ENCODE measurements at regions not wholly inside any gene's neighbourhood (a gene's known extent, or its start where the extent isn't known, plus 50 kb on each side); places are given as distances from the start of the nearest gene placed in this dataset.

DNA sequence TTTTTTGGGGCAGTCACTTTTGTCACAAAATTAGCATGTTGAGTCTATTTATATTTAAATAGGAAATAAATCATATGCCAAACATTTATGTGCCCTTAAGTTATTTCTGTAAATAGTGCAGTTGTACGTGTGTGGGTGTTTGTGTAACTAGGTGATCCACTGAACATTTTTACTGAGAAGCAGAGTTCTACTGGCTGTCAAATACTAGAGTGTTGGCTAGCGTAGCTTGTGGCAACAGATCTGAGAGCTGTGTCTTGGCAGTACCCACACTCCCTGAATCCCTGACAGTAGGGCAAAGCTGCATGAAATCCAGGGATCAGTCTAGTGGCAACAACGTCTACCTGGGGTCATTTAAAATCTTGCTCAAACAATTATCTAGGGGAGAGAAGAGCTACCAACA is 273.1 kb upstream of the SLC8A1 start:
- H3K27ac ChIP-seq (ENCODE audit: low read length), result no peak overlapping the region
- no peaks in the 10 kb centered on the region for H3K27me3 ChIP-seq (ENCODE audit: control insufficient read depth, insufficient read depth, low read length)
- WGBS (ENCODE audit: insufficient coverage, low lambda C conversion rate), result 55% methylated on average over 2 of the region's 3 CpGs
- no peaks in the 10 kb centered on the region for H3K4me1 ChIP-seq (ENCODE audit: control insufficient read depth, insufficient read depth, low read length)
- no peak overlapping the region for H3K4me3 ChIP-seq (ENCODE audit: low read length)
- DNase-seq, result no peak
- H3K36me3 ChIP-seq (ENCODE audit: control insufficient read depth, insufficient read depth, low read length), result no peaks in the 10 kb centered on the region
- no peaks in the 10 kb centered on the region for H3K9me3 ChIP-seq (ENCODE audit: control insufficient read depth, low read depth, low read length)

DNA sequence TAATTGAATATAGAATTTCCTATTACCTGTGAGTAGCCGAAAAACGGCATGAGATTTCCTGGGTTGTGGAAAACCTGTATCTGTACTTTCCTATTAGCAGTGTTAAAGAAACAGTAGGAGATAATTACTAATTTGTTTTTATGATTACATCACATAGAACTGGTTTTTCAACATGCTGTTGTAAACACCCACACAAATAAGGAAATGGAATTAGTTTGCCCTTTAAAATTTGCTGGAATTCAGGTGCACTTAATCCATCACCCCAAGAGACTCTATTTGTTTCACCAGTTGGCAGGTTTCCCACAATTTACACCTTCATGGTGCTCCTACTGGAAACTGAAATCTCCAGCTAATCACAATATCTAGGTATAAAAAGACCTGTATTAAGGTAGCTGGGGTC is 274.1 kb upstream of the SLC8A1 start:
- no peak overlapping the region for H3K4me3 ChIP-seq (ENCODE audit: low read length)
- no peaks in the 10 kb centered on the region for H3K36me3 ChIP-seq (ENCODE audit: control insufficient read depth, insufficient read depth, low read length)
- H3K9me3 ChIP-seq (ENCODE audit: control insufficient read depth, low read depth, low read length), result no peaks in the 10 kb centered on the region
- H3K4me1 ChIP-seq (ENCODE audit: control insufficient read depth, insufficient read depth, low read length), result no peaks in the 10 kb centered on the region
- no peaks in the 10 kb centered on the region for H3K27me3 ChIP-seq (ENCODE audit: control insufficient read depth, insufficient read depth, low read length)
- DNase-seq, result no peak
- no peak overlapping the region for H3K27ac ChIP-seq (ENCODE audit: low read length)
- no CpG with 5 or more reads among the region's 2 CpGs for WGBS (ENCODE audit: insufficient coverage, low lambda C conversion rate)

DNA sequence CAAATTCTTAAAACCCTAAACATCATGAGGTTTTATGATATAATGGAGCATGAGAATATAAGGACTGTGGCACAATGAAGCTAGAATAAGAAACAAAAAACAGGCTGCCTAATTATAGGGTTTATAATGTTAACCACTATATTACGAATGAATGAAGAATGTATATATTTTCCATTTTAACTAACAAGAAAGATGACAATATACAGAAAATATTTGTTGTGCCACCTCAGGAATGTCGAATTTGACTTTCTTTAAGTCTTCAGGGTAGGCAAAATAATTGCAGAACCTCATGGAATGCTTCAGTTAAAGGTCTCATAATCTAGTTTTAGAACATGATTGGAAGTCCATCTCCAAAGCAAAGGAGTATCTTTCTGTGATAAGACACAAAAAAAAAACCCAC is 282.9 kb upstream of the SLC8A1 start:
- no CpG with 5 or more reads among the region's 2 CpGs for WGBS (ENCODE audit: insufficient coverage, low lambda C conversion rate)
- Histone ChIP-seq H3K36me3 (ENCODE audit: control insufficient read depth, insufficient read depth, low read length) (no peaks in the 10 kb centered on the region), H3K27ac (ENCODE audit: low read length) (no peak overlapping the region), H3K27me3 (ENCODE audit: control insufficient read depth, insufficient read depth, low read length) (no peaks in the 10 kb centered on the region), H3K9me3 (ENCODE audit: control insufficient read depth, low read depth, low read length) (no peaks in the 10 kb centered on the region), H3K4me1 (ENCODE audit: control insufficient read depth, insufficient read depth, low read length) (no peaks in the 10 kb centered on the region), H3K4me3 (ENCODE audit: low read length) (no peak overlapping the region)
- no peak for DNase-seq

DNA sequence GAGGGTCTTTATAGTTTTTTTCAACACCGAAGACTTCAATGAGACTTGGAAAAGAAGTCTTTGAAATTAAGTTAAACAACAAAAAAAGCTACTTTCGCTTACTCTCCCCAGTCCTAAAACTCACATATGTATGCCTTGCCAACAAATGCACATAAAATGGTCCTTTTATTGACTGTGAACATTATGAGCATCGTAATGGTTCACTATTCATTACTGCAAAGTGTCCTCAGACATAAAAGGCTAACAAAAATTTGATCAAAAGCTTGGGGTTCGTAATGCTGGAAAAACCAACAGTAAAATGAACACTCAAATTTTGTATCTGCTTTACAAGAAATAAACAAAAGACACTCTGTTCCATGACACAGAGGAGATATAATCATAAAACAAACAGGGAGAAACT is 285.3 kb upstream of the SLC8A1 start:
- DNase-seq, result no peak
- H3K27ac ChIP-seq (ENCODE audit: low read length), result no peak overlapping the region
- 100% methylated on average over 2 of the region's 4 CpGs for WGBS (ENCODE audit: insufficient coverage, low lambda C conversion rate)
- no peaks in the 10 kb centered on the region for H3K9me3 ChIP-seq (ENCODE audit: control insufficient read depth, low read depth, low read length)
- no peaks in the 10 kb centered on the region for H3K4me1 ChIP-seq (ENCODE audit: control insufficient read depth, insufficient read depth, low read length)
- no peak overlapping the region for H3K4me3 ChIP-seq (ENCODE audit: low read length)
- H3K27me3 ChIP-seq (ENCODE audit: control insufficient read depth, insufficient read depth, low read length), result no peaks in the 10 kb centered on the region
- no peaks in the 10 kb centered on the region for H3K36me3 ChIP-seq (ENCODE audit: control insufficient read depth, insufficient read depth, low read length)

DNA sequence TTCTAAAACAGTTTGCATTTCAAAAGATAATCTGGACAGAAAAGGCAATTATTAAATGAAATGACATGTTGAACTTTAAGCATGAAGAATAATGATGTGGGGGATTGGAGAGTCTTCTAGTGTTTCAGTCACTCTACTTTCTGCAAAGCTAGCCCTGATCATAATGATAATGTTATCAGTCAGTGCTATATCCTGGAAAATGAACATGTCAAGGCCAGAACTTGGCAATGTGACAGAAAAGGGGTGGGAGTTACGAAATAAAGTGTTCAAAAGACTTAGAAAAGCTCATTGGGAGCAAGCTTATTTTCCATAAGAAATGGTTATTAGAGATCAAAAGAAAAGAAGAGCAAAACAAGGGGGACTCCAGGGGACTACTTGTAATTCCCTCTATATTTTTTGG is 288.5 kb upstream of the SLC8A1 start:
- H3K27me3 ChIP-seq (ENCODE audit: control insufficient read depth, insufficient read depth, low read length), result no peaks in the 10 kb centered on the region
- no peaks in the 10 kb centered on the region for H3K36me3 ChIP-seq (ENCODE audit: control insufficient read depth, insufficient read depth, low read length)
- 100% methylated on average over 1 of the region's 1 CpG for WGBS (ENCODE audit: insufficient coverage, low lambda C conversion rate)
- H3K9me3 ChIP-seq (ENCODE audit: control insufficient read depth, low read depth, low read length), result no peaks in the 10 kb centered on the region
- no peak overlapping the region for H3K4me3 ChIP-seq (ENCODE audit: low read length)
- no peak for DNase-seq
- H3K4me1 ChIP-seq (ENCODE audit: control insufficient read depth, insufficient read depth, low read length), result no peaks in the 10 kb centered on the region
- no peak overlapping the region for H3K27ac ChIP-seq (ENCODE audit: low read length)

DNA sequence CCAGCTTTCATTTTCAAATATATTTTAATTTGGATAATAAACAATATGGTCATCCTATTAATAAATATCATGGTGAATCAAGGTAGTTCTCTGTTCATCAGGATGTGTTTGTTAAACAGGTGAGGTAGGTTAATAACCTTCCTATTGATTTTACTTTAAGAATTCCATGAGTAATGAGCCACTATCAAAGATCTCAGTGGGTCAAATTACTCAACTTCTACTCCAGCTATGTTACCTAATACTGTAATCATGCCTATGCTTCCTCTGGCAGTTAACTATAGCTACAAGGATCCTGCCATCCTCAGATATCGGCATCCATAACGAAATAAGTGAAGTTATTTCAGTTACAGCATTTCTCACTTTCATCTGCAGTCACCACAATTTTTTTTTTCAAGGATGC is 289.6 kb upstream of the SLC8A1 start:
- whole genome bisulfite sequencing (ENCODE audit: insufficient coverage, low lambda C conversion rate), result no CpG with 5 or more reads among the region's 2 CpGs

DNA sequence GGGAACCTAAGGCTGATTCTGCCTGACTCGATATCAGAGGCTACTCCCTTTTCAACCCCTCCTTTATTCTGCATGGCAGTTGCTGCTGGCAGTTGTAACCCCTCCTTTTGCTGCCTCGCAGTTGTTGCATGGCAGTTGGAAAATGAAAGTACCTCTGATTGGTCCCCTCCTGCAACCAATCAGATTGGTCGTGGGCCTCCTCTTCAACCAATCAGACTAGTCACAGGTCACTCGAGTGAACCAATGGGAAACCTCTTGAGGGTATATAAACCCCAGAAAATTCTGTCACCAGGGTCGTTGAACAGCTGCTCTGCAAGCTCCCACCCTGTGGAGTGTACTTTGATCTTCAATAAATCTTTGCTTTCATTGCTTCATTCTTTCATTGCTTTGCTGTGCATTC is 294.3 kb upstream of the SLC8A1 start:
- WGBS (ENCODE audit: insufficient coverage, low lambda C conversion rate), result 50% methylated on average over 2 of the region's 5 CpGs
- no peaks in the 10 kb centered on the region for H3K4me1 ChIP-seq (ENCODE audit: control insufficient read depth, insufficient read depth, low read length)
- H3K27ac ChIP-seq (ENCODE audit: low read length), result no peak overlapping the region
- no peak for DNase-seq
- H3K9me3 ChIP-seq (ENCODE audit: control insufficient read depth, low read depth, low read length), result no peaks in the 10 kb centered on the region
- H3K27me3 ChIP-seq (ENCODE audit: control insufficient read depth, insufficient read depth, low read length), result no peaks in the 10 kb centered on the region
- no peaks in the 10 kb centered on the region for H3K36me3 ChIP-seq (ENCODE audit: control insufficient read depth, insufficient read depth, low read length)
- no peak overlapping the region for H3K4me3 ChIP-seq (ENCODE audit: low read length)

More for the DNA sequence above, 289.6 kb upstream of the SLC8A1 start:
- Histone ChIP-seq H3K27me3 (ENCODE audit: control insufficient read depth, insufficient read depth, low read length) (no peaks in the 10 kb centered on the region), H3K36me3 (ENCODE audit: control insufficient read depth, insufficient read depth, low read length) (no peaks in the 10 kb centered on the region), H3K4me1 (ENCODE audit: control insufficient read depth, insufficient read depth, low read length) (no peaks in the 10 kb centered on the region), H3K9me3 (ENCODE audit: control insufficient read depth, low read depth, low read length) (no peaks in the 10 kb centered on the region), H3K27ac (ENCODE audit: low read length) (no peak overlapping the region), H3K4me3 (ENCODE audit: low read length) (no peak overlapping the region)
- DNase-seq, result no peak

DNA sequence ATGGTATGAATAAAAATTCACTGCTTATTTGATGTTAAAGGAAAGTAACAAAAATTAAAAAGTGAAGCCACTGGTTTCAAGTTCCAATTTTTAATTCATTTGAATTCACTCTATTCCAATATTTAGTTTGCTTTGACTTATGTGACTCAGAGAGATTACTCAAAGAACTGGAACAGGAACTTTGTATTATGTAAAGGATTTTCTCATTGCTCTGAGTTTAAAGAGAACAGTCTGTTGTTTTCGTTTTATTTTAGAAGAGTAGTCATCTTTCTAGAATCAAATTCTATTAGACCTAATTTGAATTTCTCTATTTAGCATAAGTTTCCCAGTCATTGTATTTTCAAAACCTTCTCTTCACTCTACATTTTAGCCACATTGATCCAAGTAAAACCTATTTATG is 300.1 kb upstream of the SLC8A1 start:
- Histone ChIP-seq H3K9me3 (ENCODE audit: control insufficient read depth, low read depth, low read length) (no peaks in the 10 kb centered on the region), H3K4me3 (ENCODE audit: low read length) (no peak overlapping the region), H3K4me1 (ENCODE audit: control insufficient read depth, insufficient read depth, low read length) (no peaks in the 10 kb centered on the region), H3K27ac (ENCODE audit: low read length) (no peak overlapping the region), H3K27me3 (ENCODE audit: control insufficient read depth, insufficient read depth, low read length) (no peaks in the 10 kb centered on the region), H3K36me3 (ENCODE audit: control insufficient read depth, insufficient read depth, low read length) (no peaks in the 10 kb centered on the region)
- WGBS (ENCODE audit: insufficient coverage, low lambda C conversion rate), result 100% methylated on average over 1 of the region's 1 CpG
- no peak for DNase-seq

DNA sequence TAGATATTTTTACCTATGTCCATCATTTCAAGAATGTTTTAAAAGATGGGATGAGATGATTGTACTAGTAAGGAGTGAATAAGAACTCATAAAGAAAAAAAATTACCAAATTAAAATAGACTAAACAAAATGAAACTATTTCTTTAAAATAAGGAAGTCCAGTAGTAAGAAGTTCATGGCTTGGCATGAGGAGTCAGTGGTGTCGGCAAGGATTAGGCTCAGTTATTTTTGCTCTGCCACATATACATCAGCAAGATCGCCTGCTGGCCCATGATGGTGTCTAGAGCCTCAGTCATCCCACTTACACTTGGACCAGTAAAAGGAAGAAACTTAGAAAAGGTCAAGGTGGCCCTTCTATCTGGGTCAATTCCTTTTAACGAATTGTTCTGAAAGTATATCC is 300.9 kb upstream of the SLC8A1 start:
- no peaks in the 10 kb centered on the region for H3K36me3 ChIP-seq (ENCODE audit: control insufficient read depth, insufficient read depth, low read length)
- 83% methylated on average over 1 of the region's 3 CpGs for WGBS (ENCODE audit: insufficient coverage, low lambda C conversion rate)
- H3K27ac ChIP-seq (ENCODE audit: low read length), result no peak overlapping the region
- no peaks in the 10 kb centered on the region for H3K9me3 ChIP-seq (ENCODE audit: control insufficient read depth, low read depth, low read length)
- no peaks in the 10 kb centered on the region for H3K27me3 ChIP-seq (ENCODE audit: control insufficient read depth, insufficient read depth, low read length)
- no peak overlapping the region for H3K4me3 ChIP-seq (ENCODE audit: low read length)
- no peaks in the 10 kb centered on the region for H3K4me1 ChIP-seq (ENCODE audit: control insufficient read depth, insufficient read depth, low read length)
- DNase-seq, result no peak

DNA sequence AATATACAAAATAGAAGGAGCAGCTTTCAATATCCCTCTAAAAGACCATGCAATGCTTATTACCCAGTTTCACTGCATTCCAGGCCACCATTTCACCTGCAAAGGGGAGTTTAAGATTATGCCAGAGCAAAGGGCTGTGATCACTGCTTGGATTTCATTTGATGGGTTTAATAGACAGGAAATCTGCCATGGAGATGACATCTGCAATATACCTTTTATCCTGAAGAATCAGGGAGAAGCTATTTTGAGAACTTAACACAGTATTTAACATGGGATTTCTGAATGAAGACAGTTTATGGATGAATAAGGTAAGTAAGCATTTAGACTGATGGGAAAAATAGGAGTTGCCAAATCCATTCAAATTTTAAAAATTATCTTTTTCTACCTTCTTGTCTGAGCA is 303.0 kb upstream of the SLC8A1 start:
- H3K27me3 ChIP-seq (ENCODE audit: control insufficient read depth, insufficient read depth, low read length), result no peaks in the 10 kb centered on the region
- H3K9me3 ChIP-seq (ENCODE audit: control insufficient read depth, low read depth, low read length), result no peaks in the 10 kb centered on the region
- no peak overlapping the region for H3K27ac ChIP-seq (ENCODE audit: low read length)
- DNase-seq, result no peak
- no peaks in the 10 kb centered on the region for H3K36me3 ChIP-seq (ENCODE audit: control insufficient read depth, insufficient read depth, low read length)
- no peak overlapping the region for H3K4me3 ChIP-seq (ENCODE audit: low read length)
- H3K4me1 ChIP-seq (ENCODE audit: control insufficient read depth, insufficient read depth, low read length), result no peaks in the 10 kb centered on the region

DNA sequence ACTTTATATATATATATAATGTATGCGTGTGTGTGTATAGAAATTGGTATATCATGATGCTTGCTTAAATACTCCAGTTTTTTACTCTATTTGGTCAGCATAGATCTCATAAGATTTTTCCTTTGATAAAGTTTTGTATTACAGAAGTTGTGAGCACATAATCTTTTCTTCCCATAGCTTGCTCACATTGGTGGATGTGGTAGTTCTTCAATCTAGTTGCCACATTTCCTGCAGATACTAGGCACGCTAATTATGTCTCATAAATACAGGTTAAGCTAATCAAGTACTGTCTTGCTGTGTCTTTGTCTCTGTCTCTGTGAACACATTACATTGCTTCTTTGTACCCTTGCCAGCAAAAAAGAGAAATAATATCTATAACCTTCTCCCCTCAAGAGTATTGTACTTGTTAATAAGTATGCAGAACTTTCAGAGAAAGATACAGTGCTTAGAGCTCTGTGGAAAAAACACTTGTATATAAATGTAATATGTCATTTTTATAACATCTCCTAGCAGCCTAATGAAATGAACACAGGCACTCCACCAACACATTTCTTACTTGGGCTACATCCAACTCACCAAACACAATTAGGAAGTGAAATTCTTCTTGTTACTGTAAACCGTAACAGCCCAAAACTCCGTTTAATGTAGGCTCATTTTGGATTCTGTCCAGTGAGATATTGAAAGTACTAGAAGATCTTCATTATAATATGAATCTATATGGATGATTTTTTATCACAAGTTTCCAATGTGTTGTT is 306.7 kb upstream of the SLC8A1 start:
- Histone ChIP-seq H3K27ac (ENCODE audit: low read length) (no peak overlapping the region), H3K4me1 (ENCODE audit: control insufficient read depth, insufficient read depth, low read length) (no peaks in the 10 kb centered on the region), H3K36me3 (ENCODE audit: control insufficient read depth, insufficient read depth, low read length) (no peaks in the 10 kb centered on the region), H3K9me3 (ENCODE audit: control insufficient read depth, low read depth, low read length) (no peaks in the 10 kb centered on the region), H3K27me3 (ENCODE audit: control insufficient read depth, insufficient read depth, low read length) (no peaks in the 10 kb centered on the region), H3K4me3 (ENCODE audit: low read length) (no peak overlapping the region)
- WGBS (ENCODE audit: insufficient coverage, low lambda C conversion rate), result no CpG with 5 or more reads among the region's 4 CpGs
- DNase-seq, result no peak
